HG03354 (cell line): ENCODE measurements at regions not wholly inside any gene's neighbourhood (a gene's known extent, or its start where the extent isn't known, plus 50 kb on each side); places are given as distances from the start of the nearest gene placed in this dataset.

ENCODE experiments used
- ATAC-seq: cut with Tn5 transposase; IDR thresholded peaks from one replicate; pipeline ENCODE4 v1.9.1; 2021; ENCODE audit warnings: mild to moderate bottlenecking; ENCODE audit not compliant: unreplicated experiment, poor library complexity, severe bottlenecking

DNA sequence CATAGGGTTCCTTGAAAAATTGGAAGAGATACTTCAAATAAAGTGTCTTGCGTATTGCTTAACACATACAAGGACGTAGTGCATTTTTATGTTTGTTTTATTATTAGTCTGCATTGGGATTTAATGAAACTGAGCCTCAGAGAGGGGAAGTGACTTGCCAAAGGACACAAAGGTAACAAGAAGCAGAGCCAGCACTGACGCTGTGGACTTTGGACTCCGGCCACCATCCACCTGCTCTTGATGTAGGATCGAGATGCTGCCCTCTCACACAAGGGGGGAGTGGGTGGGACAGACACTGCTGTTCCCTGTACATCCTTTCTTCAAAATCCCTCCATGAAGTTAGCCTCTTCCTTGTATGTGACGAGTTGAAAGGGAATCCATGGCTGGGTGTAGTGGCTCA lies 435.4 kb upstream of the RGMA start:
- no peak for ATAC-seq

DNA sequence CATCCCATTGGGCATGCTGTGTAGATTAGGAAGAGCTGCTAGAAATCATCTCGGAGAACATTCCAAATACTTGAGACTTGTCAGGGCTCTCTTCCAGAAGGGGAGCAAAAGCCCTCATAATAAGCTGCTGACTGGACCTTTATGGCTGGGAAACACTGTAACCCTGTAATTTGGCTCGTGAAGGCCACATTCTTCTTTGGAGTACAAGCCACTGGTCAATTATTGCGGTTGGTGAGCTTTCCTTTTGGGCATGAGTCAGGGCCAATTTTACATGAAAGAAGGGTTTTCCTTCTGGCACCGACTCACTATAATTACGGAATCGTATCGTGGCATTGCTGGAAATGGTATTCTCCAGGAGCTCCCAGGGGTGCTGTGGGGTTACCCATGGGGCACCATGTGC lies 434.5 kb upstream of the RGMA start:
- ATAC-seq = no peak

DNA sequence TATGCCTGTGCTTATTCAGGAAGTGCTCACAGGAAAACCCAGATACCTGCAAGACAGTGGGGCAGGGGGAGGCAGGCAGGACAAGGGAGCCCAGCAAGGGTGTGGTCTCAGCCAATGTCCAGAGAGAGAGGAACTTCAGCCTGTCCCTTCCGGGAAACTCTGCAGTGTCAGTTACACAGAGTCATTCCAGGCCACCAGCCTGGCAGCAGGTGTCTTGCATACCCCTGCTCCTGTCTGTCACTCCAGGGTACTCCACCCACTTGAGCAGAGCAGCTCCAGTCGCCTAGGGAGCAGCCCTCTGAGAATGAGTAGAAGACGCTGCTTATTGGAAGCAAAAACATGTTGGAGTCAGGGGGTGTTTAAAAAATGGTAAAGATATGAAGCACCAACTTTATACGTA lies 431.2 kb upstream of the RGMA start:
- no peak for ATAC-seq

DNA sequence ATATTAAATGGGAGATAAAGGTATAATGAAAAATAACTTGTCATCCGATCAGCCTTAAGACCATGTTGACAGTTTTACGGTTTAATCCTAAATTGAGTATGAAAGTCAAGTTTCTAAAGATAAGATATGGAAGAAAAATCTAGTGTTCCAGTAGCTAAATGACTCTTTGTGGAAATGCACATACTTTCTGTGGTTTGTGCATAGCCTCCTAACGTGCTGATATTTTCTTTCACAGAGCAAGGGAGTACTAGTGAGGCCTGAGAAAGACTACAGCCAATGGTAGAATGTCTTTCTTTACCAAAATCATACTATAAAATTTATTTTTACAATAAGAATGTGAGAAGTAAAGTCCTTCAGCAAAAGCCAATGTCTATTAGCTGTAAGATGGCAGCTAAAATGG lies 430.6 kb upstream of the RGMA start:
- ATAC-seq = no peak

DNA sequence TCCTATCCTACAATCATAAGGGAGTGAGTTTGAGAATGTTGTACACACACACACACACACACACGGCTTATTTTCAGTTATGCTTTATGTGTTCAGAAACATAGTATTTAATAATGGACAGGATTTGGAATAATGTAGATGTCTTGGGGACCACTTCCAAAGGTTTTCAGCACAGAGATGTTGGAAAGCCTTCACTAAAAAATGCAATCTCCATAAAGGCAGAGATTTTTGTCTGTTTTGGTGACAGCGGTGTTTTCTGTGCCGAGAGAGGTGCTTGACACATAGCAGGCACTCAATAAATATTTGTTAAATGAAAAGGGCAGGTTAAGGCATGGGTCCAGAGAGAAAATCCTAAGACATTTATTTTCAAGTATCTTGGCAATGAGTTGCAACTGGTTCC lies 428.2 kb upstream of the RGMA start:
- ATAC-seq = no peak

DNA sequence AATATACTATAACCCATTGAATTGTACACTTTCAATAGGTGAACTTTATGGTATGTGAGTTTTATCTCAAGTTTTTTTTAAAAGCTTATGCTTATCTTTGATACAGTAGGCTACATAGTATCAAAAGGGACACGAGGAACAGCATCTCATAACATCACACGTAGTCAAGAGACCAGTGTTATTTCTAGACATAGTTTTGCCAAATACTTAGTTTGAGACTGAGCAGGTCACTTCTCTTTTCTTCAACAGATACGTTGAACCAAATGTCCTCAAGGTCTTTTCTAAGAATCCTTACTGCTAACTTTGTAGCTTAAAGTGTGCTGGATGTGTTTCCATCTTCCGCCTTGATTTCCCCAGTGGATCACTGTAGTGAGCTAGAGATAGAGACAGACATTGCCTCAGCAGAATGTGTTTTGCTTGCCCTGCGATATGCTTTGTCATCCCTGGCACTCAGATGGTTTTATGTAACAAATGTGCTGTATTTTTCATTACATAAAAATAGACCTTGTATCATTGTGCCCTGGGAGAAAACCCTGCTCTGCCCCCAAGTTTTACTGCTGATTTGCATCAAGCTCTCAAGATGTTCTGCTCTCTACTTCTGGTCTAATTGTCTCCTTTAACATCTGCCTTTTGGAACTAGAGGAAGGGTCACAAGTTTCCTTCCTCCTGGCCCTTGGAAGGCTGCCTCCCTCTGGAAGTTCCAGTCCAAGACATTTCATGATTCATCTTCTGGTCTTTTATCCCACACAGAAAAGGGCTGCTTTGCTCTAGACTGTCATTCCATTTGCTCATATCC lies 426.4 kb upstream of the RGMA start:
- no peak for ATAC-seq

DNA sequence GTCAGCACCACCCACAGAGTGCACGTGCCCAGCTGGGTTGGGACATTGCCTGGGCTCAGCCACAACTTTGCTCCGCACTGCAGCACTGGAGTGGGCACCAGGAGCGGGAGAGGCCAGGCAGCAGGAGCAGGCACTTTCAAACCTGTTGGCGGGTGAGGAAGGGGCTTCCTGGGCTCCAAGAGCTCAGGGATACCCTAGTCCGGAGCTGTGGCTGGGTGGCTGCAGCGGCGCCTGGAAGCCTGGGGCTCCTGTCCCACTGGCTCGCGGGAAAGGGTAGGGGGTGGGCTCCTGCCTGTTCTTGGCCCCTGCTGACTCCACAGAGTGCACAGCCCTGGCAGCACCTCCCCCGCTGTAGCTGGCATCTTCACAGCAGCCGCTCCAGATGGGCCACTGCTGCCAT lies 417.6 kb upstream of the RGMA start:
- ATAC-seq = no peak

DNA sequence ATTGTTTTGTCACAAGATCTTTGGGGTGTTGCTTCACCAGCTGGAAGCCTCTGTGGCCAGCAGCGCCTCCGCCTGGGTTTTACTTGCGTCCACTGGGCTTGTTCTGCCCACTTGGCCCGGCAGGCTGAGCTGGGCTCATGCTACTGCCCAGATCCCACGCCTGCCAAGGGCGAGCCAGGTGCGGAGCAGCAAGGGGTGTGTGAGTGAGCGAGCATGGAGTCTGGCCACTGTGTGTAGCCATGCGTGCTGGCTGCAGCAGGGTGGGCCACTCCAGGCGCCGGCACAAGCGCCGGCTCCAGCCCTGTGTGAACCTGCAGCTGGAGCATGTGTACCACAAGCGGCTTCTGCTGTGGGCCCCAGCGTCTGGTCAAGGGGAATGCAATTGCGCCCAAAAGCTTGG lies 416.5 kb upstream of the RGMA start:
- ATAC-seq = no peak

DNA sequence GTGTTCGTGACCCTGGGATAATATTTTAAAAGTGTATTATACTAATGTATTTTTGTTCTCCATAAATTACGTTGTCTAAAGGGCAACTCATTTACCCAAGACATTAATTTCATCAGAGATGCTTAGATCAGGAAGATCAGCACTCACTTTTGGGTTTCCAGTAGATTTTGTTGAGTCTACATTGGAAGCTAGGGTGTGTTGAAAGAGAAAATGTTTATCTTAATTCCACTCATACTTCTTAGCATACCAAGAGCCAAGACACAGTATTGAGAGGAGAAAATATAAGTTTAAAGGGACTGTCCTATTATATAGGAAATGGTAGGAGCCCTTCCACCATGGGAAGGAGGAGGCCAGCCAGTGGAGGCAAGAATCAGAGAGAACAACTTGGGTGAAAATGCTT lies 412.9 kb upstream of the RGMA start:
- no peak for ATAC-seq

DNA sequence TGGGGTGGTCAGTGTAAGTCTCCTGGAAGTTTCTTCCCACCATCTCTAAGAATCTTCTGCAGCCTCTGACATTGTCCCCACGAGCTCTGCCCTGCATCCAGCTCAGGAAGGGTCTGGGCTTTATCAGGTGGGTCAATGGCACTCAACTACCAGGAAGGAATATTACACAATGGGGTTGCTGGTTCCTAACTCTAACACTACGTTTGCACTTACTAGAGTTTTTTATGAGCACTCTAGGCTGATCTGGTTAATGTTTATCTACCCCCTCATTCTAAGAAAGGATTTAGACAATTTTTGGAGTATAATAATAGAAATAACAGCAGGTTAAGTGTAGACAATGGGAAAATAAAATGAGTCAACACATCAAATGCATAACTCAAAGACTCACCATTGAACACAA lies 411.1 kb upstream of the RGMA start:
- no peak for ATAC-seq

DNA sequence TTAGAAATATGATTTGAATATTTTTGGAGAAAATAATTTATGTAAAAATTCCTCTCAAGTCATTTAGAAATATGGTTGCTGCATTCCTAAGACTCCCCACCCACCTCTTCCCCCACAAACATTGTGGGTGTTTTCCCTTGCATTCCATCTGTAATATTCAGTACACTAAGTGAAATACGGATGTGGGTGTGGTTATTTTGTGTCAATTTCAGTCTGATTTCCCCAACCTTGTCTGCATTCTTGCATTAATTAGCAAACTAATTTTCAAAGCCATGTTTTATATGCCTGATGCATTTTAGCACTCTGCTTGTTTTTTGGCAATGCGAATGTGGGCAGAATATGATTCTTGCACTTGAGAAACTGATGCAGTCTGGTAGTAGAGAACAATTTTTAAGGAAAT lies 408.3 kb upstream of the RGMA start:
- no peak for ATAC-seq

DNA sequence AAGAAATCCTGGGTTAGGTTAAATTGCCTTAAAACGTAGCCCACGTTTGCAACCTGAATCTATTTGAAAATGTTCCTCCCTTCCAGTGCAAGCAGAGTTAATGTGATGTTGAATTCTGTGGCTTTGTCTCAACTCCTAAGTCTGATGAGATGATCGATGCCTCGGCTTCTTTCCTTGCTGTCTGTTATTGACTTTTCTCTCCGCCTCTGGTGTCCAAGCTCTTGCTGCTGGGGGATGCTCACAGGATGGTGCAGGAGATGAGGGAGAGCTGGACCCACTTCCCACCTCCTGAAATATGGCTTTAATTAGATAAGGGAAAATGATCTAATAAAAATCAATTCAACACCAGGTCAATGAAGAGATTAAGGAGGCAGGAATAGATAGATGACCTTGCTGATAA lies 407.9 kb upstream of the RGMA start:
- ATAC-seq = no peak

DNA sequence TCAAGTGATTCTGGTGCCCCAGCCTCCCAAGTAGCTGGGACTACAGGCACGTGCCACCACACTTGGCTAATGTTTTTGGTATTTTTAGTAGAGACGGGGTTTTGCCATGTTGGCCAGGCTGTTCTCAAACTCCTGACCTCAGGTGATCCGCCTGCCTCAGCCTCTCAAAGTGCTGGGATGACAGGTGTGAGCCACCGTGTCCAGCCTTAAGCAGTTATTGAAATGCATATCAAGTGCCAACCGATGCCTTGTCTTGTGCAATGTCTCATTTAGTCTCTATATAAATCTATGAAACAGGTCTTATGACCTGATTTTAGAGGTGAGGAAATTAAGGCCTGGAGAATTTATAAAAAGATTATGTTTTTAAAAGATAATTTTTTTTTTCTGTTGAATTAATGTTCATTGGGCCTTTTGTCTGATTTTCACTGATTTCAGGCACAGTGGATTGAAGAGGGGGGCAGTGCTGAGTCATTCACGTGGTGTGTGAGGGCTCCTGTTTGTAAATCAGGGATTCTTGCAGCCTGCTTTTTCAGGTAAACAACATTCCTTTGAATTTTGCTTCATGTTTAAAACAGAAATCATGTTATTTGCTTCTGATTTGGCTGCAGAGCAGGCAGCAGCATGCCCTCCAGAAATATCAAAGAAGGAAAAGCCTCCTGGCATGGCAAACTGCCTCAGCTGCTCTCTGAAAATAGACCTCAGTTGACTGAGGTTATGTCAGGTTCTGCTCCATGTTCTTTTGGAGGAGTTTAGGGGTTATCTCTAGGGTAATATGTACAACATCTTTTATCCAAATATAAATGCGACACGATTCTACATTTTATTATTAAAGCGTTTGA lies 407.0 kb upstream of the RGMA start:
- ATAC-seq = no peak

DNA sequence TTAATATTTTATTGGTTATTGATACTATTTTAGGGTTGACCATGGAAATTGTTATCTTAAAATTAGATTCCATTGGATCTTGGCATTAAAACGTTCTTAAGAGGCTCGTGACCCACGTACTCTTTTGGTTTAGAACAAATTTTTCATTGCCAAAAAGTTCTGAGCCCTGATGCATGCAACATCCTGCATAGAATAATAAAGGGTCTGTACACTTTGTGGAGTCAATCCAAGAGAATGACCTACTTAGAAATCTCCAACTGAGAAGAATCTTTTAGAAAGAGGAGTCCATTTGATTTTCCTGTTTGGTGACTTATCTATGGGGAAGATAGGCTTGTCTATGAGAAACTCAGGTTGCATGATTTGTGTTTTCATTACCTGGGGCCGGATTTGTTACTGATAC lies 404.2 kb upstream of the RGMA start:
- ATAC-seq = no peak

DNA sequence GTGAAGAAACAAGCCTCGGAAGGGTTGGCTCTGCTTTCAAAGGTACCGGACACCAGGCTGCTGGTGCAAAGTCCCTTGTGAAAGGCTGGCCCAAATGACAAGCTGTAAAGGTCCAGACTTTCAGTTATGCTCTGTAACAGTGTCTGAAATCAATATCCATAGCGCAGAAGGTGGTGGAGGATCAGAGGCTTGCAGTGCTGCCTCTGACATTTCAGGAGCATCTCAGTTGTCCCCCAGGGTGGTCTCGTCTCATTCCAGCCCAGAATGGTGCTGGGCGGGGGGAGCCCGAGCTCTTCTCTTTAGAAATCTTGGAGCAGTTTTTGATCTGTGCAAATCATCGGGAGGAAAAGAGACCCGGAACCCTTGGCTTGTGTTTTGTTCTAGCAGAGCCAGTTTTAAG lies 402.3 kb upstream of the RGMA start:
- ATAC-seq = no peak

DNA sequence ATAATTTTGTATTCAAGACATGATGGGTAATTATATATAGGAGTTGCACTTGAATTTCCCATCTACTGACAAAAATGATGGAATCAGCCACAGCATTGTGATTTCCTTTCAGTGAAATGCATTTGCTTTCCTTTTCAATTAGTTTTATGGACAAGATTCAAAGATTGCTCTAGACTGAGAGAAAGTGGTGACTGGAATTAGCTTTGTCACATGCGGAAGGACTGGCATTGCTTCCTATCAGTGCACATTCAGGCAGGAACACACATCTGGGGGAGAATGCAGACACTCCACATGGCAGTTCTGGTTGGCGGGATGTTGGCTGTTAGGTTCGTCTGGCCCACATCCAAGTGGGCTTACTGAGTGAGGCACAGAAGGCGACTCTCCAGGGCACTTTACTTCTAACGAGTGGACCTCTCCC lies 399.3 kb upstream of the RGMA start:
- ATAC-seq = no peak

DNA sequence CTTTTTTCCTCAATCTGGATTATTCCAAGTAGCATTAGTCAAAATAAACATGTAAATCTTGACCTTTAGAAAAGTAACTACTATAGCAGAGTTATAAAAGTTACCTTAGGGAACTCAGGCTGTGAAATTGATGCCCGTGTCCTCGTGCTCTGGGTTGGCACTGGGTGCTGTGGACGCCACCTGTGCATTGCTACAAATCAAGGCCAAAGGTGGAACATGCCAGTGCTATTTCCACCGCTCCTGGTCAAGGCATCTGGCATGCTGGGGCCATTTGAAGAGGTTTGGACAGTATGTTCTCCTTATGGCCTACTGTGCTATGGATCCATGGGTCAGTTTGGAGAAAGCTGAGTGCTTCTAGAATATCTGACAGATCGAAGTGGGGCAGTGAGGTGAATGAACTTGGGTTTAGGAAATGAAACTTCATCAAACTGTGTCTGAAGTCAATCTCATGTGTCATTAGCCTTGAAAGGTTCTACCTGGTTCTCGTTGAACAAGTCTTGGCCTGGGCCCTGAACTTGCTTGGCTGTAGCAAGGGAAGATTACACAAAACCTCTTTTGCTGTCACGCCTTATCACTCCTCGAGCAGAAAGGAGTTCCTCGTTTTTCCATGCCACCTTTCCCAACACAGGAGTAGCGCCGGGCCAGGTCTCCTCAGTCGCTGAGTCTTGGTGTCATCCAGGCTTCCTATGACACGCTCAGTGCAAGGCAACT lies 397.6 kb upstream of the RGMA start:
- ATAC-seq = no peak

DNA sequence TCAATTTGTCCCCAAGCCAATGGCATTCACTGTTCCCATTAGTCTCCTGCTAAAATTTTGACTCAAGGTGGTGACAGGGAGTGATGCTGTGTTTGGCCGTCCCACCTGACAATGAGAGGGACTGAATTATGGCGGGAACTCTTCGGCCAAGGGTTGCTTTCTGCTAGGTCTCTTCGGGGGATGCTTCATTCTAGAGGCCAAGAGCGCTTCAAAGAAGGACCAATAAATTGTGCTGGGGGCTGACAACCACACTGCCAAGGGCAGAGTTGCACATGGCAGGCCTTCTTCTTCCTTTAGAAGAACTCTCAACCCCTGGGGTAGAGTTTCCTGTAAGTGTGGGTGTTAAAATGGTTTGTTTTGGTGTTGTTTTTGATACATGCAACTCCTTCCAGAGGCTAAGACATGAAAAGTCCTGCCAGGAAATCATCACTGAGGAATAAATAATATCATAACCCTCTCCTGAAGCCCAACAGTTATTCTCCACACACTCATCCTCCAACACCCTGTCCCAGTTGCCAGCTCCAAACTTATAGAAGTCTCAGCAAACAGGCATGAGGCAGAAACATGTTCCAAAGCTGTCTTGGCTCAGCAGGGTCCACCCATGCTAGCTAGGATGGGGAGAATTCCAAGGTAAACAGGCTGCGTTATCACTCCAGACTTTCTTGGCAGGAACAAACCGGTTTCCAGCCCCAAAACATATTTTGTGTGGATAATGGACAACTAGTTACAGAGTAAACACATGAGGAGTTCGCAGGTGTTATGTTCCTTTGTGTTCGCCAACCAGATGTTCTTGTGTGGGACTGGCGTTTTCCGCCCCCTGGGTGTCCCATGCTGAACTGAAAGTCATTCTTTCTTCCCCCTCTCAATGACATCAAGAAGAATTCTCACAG lies 396.7 kb upstream of the RGMA start:
- ATAC-seq = no peak

DNA sequence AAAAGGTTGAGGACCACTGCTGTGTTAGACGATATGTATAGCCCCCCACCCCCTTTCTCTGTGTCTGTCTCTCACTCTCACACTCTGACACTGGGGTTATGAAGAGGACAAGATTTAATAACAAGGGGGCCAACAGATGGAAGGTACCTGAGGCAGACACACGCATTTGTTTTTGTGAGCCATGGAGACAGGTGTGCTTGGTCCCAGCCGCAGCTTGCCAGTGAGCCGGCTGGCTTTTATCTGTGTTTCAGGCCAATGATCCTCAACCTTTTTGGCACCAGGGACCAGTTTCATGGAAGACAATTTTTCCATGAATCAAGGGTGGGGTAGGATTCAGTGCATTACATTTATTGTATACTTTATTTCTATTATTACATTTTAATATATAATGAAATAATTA lies 394.9 kb upstream of the RGMA start:
- no peak for ATAC-seq

DNA sequence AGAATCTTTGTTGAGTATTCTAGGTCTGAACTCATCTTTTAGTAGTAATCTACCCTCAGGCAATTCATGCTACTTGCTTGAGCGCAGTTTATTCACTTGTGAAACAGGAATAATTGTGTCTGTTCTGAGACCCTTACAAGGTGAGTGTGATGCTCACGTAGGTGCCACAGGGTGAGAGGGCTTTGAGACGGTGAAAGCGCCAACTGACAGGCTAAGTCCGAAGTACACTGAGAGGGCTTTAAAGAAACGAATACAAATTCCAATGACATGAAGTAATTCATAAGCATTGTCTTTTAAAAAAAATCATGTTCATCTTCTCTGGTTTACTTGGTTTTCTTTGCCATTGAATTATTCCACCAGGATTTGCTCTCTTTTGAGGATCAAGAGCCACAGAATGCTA lies 393.7 kb upstream of the RGMA start:
- ATAC-seq = no peak
